ENCODE measurements at regions not wholly inside any gene's neighbourhood (a gene's known extent, or its start where the extent isn't known, plus 50 kb on each side); places are given as distances from the start of the nearest gene placed in this dataset.

GRCh38 chr9:10701906-10702305 is 89.1 kb upstream of the PTPRD start:
- H3K27ac ChIP-seq, result peak overlapping the region; percentile 35
- TF ChIP-seq, protein P1, sequence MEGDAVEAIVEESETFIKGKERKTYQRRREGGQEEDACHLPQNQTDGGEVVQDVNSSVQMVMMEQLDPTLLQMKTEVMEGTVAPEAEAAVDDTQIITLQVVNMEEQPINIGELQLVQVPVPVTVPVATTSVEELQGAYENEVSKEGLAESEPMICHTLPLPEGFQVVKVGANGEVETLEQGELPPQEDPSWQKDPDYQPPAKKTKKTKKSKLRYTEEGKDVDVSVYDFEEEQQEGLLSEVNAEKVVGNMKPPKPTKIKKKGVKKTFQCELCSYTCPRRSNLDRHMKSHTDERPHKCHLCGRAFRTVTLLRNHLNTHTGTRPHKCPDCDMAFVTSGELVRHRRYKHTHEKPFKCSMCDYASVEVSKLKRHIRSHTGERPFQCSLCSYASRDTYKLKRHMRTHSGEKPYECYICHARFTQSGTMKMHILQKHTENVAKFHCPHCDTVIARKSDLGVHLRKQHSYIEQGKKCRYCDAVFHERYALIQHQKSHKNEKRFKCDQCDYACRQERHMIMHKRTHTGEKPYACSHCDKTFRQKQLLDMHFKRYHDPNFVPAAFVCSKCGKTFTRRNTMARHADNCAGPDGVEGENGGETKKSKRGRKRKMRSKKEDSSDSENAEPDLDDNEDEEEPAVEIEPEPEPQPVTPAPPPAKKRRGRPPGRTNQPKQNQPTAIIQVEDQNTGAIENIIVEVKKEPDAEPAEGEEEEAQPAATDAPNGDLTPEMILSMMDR (IDR thresholded peaks at IDR 0.05), result no peak
- TF ChIP-seq ZFX (IDR thresholded peaks at IDR 0.05; ENCODE audit: borderline replicate concordance), result no peak

- TF ChIP-seq, protein P1 (IDR thresholded peaks at IDR 0.05), result no peak
- H3K27ac ChIP-seq, result no peak overlapping the region
Observed at GRCh38 chr9:10703139-10703538, 90.3 kb upstream of the PTPRD start.

DNA sequence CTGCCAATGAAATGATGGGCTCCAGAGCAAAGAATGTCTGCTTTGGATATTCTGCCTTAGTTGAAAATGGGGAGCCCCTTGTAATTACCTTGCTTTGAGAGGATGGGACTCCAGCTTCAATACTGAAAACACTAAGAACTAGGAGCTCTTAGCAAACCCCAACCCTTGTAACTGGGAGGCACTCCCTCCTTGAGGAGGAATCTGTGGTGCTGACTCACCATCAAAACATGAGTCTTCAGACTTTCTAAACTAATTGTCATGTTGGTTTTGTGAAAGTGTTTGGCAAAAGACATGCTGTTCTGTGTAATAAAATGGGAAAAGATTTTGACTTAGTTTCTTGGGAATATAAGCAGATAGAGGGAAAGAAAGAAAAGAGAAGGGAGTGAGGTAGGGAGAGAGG is 91.9 kb upstream of the PTPRD start:
- TF ChIP-seq ZFX (IDR thresholded peaks at IDR 0.05; ENCODE audit: borderline replicate concordance), result no peak
- TF ChIP-seq, protein P1 (IDR thresholded peaks at IDR 0.05), result no peak
- peak overlapping the region; percentile 37 for H3K27ac ChIP-seq

GRCh38 chr9:10705383-10705782 is 92.6 kb upstream of the PTPRD start:
- peak overlapping the region; percentile 37 for H3K27ac ChIP-seq
- no peak for TF ChIP-seq ZFX (IDR thresholded peaks at IDR 0.05; ENCODE audit: borderline replicate concordance)
- TF ChIP-seq, protein P1 (IDR thresholded peaks at IDR 0.05), result no peak

- TF ChIP-seq ZFX (IDR thresholded peaks at IDR 0.05; ENCODE audit: borderline replicate concordance), result no peak
- TF ChIP-seq, protein P1 (IDR thresholded peaks at IDR 0.05), result no peak
- H3K27ac ChIP-seq, result no peak overlapping the region
Observed at GRCh38 chr9:10706788-10707187, 94.0 kb upstream of the PTPRD start.

DNA sequence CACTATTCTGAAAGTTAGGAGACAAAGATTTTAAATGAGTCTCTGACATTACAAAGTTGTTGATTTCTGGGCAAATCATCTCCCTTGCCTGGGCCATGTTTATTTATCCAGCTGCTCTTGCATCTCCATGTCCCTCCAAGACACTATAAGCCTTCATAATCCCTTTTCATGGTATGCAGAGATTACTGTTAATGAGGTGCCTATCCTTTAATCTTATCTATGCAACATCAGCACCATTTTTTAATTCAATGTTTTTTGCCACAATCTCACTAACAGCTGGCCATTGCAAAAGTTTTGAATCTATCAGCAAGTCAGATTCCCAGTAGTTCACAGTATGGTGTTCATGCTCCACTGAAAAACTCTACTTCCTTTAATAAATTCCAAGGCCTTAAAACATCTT is 108.5 kb upstream of the PTPRD start:
- TF ChIP-seq, protein P1 (IDR thresholded peaks at IDR 0.05), result no peak
- no peak for TF ChIP-seq ZFX (IDR thresholded peaks at IDR 0.05; ENCODE audit: borderline replicate concordance)

DNA sequence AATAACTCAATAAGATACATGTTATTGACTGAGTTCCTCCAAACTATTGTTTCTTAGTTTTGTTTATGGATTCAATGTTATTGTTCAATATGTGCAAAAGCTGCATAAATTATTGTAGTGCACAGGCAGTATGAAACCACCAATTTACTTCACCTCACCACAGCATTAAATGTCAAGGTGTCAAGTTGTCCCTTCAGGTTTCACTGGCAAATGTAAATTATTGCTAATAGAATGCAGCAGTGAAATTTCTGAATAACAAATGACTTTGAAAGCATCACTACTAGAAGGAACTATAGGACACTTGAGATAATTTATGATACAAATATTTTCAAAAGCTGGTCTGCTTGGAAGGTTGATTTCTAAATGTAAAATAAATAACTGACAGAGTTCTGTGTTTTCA is 116.4 kb upstream of the PTPRD start:
- no peak overlapping the region for H3K27ac ChIP-seq
- no peak for TF ChIP-seq ZFX (IDR thresholded peaks at IDR 0.05; ENCODE audit: borderline replicate concordance)
- TF ChIP-seq, protein P1 (IDR thresholded peaks at IDR 0.05), result no peak

More for the DNA sequence above, 108.5 kb upstream of the PTPRD start:
- no peak overlapping the region for H3K27ac ChIP-seq

Measured in 22Rv1 (cell line).